GM18498 (cell line): ENCODE measurements at regions not wholly inside any gene's neighbourhood (a gene's known extent, or its start where the extent isn't known, plus 50 kb on each side); places are given as distances from the start of the nearest gene placed in this dataset.

ENCODE experiments used
- ATAC-seq: cut with Tn5 transposase; IDR thresholded peaks from one replicate; pipeline ENCODE4 v1.9.1; 2021; ENCODE audit warnings: mild to moderate bottlenecking, moderate library complexity; ENCODE audit not compliant: unreplicated experiment

- no peak for ATAC-seq
Observed at GRCh38 chr12:93198086-93198485, 179.6 kb upstream of the NUDT4 start.

DNA sequence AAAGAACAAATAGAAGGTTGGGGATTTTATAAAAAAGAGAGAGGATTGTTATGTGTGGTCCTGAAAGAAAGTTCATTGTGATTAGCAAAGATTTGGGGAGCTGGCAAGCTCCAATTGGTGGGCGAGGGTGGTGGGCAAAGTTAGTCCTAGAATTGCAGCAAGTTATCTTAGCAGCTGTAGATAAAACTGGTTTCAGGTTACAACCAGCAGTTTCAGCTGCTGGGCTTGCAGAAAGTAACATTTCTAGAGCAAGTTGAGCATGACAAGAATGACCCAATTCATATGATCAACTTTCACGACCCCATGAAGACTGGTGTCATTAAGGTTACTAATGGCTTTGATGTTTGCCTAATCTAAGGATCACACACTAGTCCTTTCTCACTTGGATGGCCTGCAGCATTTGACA is 177.9 kb upstream of the NUDT4 start:
- ATAC-seq = no peak

GRCh38 chr12:93200291-93200917 is 177.3 kb upstream of the NUDT4 start:
- ATAC-seq = peak; percentile 69

DNA sequence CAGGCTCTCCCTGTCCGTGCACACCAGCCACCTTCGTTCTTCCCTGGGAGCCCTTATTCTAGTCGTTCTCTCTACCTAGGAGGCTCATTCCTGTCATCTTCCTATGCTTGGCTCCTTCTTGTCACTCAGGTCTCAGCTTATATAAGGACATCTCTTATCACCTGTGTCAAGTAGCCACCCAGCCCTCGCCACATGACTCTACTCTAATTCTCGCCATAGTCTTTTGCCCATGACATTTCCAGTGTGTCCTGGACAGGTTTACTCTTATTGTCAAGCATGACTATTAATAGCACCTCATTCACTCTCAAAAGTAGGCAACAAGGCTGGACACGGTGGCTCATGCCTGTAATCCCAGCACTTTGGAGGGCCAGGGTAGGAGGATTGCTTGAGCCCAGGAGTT is 175.7 kb upstream of the NUDT4 start:
- no peak for ATAC-seq

DNA sequence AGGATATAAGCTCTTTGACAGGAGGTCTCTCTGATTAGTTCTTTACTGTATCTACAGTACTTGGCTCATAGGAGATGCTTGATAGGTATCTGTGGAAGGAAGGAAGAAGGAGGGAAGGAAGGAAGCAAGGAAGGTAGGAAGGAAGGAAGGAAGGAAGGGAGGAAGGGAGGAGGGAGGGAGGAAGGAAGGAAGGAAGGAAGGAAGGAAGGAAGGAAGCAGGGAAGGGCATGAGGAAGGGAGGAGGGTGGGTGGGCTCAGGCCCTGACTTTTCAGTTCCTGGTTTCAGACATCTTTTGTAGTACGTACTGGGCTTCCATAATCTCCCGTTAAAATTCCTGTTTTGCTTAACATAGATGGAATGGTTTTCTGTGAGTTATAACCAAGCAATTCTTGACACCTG is 175.0 kb upstream of the NUDT4 start:
- ATAC-seq = no peak

DNA sequence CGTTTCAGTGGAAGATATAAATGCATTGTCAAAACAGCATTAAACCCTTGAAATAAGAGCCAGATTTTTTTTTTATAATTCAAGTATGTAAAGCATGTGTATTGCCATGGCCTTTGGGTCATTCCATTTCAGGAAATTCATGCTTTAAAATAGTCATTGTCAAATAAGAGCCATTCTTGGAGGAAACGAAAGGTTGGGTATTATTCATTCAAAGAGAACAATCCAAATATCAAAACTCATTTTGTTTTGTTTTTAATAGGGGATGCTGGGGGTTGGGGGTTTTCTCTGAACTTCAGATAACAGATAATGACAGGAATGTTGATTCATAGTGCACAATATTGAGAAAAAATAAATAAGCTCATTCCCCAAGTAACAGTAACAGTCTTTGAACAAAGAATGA is 174.4 kb upstream of the NUDT4 start:
- ATAC-seq = no peak

DNA sequence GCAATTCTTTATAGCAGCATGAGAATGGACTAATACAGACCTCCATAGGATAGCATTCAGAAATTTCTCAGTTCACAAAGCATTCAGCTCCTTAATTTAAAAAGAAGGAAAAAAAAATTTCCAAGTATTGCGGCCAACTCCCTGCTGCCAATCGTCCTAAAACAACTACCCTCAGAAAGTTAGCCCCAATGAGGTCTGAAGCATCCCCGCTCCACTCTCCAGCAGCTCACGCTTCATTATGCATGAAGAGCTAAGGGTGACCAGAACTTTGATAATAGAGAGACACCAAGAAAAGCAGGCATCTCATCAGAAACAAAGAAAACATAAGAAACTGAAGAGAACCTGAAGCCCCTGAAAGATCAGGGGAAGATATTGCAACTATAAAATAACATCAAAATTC is 172.8 kb upstream of the NUDT4 start:
- ATAC-seq = no peak

GRCh38 chr12:93205361-93205760 is 172.4 kb upstream of the NUDT4 start:
- ATAC-seq = no peak

GRCh38 chr12:93208011-93208410 is 169.7 kb upstream of the NUDT4 start:
- no peak for ATAC-seq

DNA sequence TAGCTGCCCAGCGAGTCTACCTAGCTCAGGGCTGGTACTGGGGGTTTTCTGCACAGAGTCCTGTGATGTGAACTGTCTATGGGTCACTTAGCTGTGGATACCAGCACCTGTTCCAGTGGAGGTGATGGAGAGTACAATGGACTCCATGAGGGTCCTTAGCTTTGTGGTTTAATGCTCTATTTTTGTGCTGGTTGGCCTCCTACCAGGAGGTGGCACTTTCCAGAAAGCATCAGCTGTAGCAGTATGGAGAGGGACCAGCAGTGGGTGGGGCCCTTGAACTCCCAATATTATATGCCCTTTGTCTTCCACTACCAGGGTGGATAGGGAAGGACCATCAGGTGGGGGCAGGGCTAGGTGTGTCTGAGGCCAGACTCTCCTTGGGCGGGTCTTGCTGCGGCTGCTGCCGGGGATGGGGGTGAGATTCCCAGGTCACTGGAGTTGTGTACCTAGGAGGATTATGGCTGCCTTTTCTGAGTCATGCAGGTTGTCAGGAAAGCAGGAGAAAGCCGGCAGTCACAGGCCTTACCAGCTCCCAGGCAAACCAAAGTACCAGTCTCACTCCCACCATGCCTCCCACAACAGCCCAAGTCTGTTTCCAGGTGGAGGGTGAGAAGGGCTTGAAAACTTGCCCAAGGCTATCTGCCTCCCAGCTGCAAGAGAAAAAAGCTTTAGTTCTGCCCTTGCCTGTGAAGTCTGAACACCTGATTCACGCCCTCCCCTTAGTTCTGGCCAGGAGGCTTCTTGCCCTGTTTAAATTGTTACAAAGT is 163.0 kb upstream of the NUDT4 start:
- no peak for ATAC-seq

GRCh38 chr12:93215290-93215678 is 162.4 kb upstream of the NUDT4 start:
- no peak for ATAC-seq

DNA sequence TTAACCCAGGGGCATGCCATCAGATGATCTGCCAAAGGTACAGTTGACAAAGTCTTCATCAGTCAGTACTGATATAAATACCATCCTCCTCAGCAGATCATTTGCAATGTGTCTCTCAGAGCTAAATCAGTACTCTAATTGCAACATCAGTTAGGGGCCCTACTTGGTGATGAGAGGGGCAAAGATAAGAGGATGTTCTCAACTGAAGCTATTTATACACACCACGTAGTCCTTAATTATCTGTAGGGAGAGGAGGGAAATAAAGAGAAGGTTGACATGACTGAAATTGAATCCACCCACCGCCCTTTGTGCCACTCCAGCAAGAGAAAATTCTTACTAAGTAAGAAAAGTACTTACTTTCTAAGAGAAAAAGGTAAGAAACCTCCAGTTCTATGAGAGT is 157.8 kb upstream of the NUDT4 start:
- no peak for ATAC-seq

GRCh38 chr12:93221841-93222240 is 155.9 kb upstream of the NUDT4 start:
- no peak for ATAC-seq

GRCh38 chr12:93223440-93224426 is 154.0 kb upstream of the NUDT4 start:
- ATAC-seq = no peak

- ATAC-seq = no peak
Observed at GRCh38 chr12:93225094-93225493, 152.6 kb upstream of the NUDT4 start.

GRCh38 chr12:93226361-93226760 is 151.4 kb upstream of the NUDT4 start:
- ATAC-seq = no peak

DNA sequence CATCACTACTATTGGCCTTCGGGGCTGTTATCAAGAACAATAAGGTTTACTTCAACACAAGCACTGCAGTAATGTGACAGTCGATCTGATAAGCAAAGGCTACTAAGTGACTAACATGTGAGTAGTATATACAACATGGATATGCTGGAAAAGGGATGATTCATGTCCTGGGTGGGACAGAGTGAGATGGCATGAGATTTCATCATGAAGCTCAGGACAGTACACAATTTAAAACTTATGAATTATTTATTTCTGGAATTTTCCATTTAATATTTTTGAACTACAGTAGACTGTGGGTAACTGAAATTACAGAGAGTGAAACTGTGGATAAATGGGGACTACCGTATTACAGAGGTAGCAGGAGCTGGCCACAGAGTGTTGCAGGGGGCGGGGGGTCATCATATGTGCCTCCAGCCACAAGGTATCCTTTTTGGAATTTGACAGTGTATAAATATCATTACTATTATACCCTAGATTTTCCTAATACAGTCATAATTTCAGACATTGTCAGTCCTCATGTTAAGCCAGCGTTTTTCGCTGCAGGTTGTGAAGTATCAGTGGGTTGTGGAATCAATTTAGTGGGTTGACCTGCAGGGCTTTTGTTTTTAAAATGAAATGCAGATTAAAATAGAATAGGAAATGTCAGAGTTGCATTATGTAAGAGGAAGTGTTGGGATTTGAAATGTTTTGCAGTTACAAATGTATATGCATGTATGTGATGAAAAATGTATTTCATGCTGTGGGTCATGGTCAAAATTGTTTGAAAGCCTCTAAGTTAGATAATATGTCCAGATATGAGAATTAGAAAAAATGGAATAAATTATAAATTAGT is 148.0 kb upstream of the NUDT4 start:
- ATAC-seq = no peak

- ATAC-seq = no peak
Observed at GRCh38 chr12:93230326-93230720, 147.4 kb upstream of the NUDT4 start.

DNA sequence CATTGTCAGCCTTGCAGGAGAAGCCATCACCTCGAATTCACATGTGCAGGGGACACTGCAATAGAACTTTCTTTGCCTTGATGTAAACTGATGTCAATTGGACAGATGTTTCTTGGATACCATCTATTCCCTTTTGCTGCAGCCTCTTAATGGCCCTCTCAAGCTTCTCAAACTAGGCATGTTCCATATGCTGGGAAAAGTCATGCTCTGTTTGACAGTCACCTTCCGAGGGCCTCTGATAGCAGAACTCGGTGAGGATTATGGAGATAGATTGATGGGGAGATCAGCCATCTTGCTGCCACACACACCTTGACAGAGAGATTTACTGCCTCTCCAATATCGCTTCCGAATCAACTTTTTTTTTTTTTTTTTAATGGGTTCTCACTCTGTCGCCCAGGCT is 145.8 kb upstream of the NUDT4 start:
- ATAC-seq = no peak

DNA sequence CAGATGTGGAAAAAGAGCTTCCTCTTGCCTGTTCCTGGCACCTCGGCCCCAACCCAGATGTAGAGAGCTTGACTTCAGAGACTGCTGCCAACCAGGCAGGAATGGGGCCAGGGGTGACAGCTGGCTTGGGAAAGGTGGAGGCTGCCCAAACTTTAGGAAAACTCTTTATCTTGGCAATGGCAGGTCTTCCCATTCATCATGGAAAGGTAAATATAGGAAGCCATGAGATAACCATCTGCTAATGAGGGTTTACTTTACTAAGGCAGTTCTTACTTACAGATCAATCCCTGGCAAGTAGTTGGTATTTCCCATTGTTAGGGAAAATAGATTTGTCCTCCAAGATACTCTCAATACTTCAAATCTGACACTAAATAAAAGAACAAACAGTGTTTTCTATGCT is 143.1 kb upstream of the NUDT4 start:
- ATAC-seq = no peak

DNA sequence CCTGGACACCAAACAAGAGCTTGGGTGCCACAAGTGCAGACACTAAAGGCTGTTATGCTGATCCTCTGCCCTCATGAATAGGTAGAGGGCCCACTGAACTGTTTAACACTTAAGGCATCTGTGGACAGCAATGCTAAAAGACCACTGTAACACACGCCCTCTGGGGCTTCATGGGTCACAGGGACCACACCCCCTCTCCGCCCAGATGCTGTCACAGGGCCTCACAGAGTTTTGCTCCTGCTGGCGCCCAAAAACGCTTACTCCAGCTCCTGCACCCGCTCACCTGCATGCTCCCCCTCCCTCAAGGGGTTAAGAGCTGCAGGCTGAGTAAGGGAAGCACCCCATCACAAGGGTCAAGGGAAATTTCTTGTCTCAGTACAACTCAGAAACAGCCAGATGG is 141.8 kb upstream of the NUDT4 start:
- no peak for ATAC-seq
